Endodermal cell (in vitro differentiated cells): ENCODE measurements at regions not wholly inside any gene's neighbourhood (a gene's known extent, or its start where the extent isn't known, plus 50 kb on each side); places are given as distances from the start of the nearest gene placed in this dataset.

Experiments
- DNase-seq: peaks from one replicate; pipeline ENCODE4 v3.0.0-alpha.2; 2017
- H3K27ac ChIP-seq: 2 replicates; pipeline ENCODE4 v1.5.1; 2013; ENCODE audit warnings: mild to moderate bottlenecking, low read depth, low read length, moderate library complexity
- H3K27me3 ChIP-seq: 2 replicates; pipeline ENCODE4 v1.6.1; 2013; ENCODE audit warnings: mild to moderate bottlenecking, low read length, moderate library complexity; ENCODE audit not compliant: insufficient read depth, control insufficient read depth, poor library complexity, severe bottlenecking
- H3K36me3 ChIP-seq: 2 replicates; pipeline ENCODE4 v1.7.0; 2013; ENCODE audit warnings: mild to moderate bottlenecking, low read length, moderate library complexity; ENCODE audit not compliant: control insufficient read depth, insufficient read depth
- H3K4me1 ChIP-seq: one replicate; pipeline ENCODE4 v1.7.0; 2013; ENCODE audit warnings: low read length; ENCODE audit not compliant: control insufficient read depth, insufficient read depth
- H3K4me3 ChIP-seq: 2 replicates; pipeline ENCODE4 v1.5.1; 2013; ENCODE audit warnings: mild to moderate bottlenecking, low read length, moderate library complexity
- H3K9ac ChIP-seq: 2 replicates; pipeline ENCODE4 v1.6.1; 2013; ENCODE audit warnings: mild to moderate bottlenecking, low read length, moderate library complexity; ENCODE audit not compliant: poor library complexity, severe bottlenecking; ENCODE audit errors: extremely low read depth
- H3K9me3 ChIP-seq: 2 replicates; pipeline ENCODE4 v1.6.1; 2013; ENCODE audit warnings: mild to moderate bottlenecking, low read length, moderate library complexity; ENCODE audit not compliant: control insufficient read depth
- H3K27ac Mint-ChIP-seq: 2 replicates; pipeline ENCODE4 v1.8.0; 2020; ENCODE audit warnings: mixed read lengths
- H3K27me3 Mint-ChIP-seq: 2 replicates; pipeline ENCODE4 v1.8.0; 2021; ENCODE audit warnings: mild to moderate bottlenecking, mixed read lengths; ENCODE audit not compliant: insufficient read depth
- H3K36me3 Mint-ChIP-seq: 2 replicates; pipeline ENCODE4 v1.8.0; 2020; ENCODE audit warnings: low read depth, mixed read lengths
- H3K4me1 Mint-ChIP-seq: 2 replicates; pipeline ENCODE4 v1.8.0; 2020; ENCODE audit warnings: mixed read lengths
- H3K4me3 Mint-ChIP-seq: 2 replicates; pipeline ENCODE4 v1.8.0; 2020; ENCODE audit warnings: mild to moderate bottlenecking, moderate library complexity, mixed read lengths
- H3K9me3 Mint-ChIP-seq: 2 replicates; pipeline ENCODE4 v1.8.0; 2020; ENCODE audit warnings: mild to moderate bottlenecking, mixed read lengths
- CTCF ChIP-seq: fragments of 200-600 bp; sonication (generic); conservative IDR thresholded peaks from 2 replicates; pipeline ENCODE4 v1.5.0; 2021; ENCODE audit warnings: antibody characterized with exemption, mild to moderate bottlenecking
- WGBS, 2 experiments: methylation state at CpG; one replicate each; pipeline versions ENCODE4 v1.1.5 to v1.1.7; 2013; ENCODE audit warnings: missing lambda C conversion rate in 2 of 2, mixed read lengths in 1 of 2; ENCODE audit not compliant: insufficient coverage in 1 of 2, insufficient read length in 1 of 2; 5-methylcytosine and 5-hydroxymethylcytosine counted together

DNA sequence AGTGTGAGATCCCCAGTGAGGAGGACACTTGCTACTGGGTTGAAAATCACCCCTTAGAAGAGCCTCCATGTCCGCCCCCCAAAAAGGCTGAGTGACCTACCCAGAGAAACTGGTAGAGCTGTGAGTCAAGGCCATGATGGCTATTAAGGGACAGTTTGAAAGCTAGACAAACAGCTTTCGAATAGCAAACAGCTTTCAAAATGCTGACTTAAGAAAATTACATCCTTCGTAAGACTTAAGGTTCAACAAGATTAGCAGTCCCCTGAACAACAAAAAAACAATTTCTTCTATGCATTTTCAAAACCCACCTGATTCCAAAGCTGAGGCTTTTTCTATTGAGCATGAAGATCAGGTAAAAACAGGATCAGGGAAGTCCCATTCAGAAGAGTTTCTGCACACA is 269.7 kb upstream of the SOX2 start:
- Mint-ChIP-seq H3K9me3 (no peaks in the 10 kb centered on the region), H3K4me3 (no peak overlapping the region), H3K27me3 (no peaks in the 10 kb centered on the region), H3K36me3 (no peaks in the 10 kb centered on the region), H3K4me1 (peaks cover 4% of the 10 kb centered on the region), H3K27ac (no peak overlapping the region)
- no peak for DNase-seq
- H3K9ac ChIP-seq, result no peak overlapping the region
- H3K27me3 ChIP-seq, result no peaks in the 10 kb centered on the region
- no peak for TF ChIP-seq CTCF
- H3K4me3 ChIP-seq, result no peak overlapping the region
- WGBS, 2 experiments, result 86 to 96% methylated on average over 1 to 3 of the region's 3 CpGs
- no peaks in the 10 kb centered on the region for H3K36me3 ChIP-seq
- no peaks in the 10 kb centered on the region for H3K4me1 ChIP-seq
- no peak overlapping the region for H3K27ac ChIP-seq
- no peaks in the 10 kb centered on the region for H3K9me3 ChIP-seq

GRCh38 chr3:181432992-181433391 is 278.7 kb upstream of the SOX2 start:
- no peaks in the 10 kb centered on the region for H3K36me3 ChIP-seq
- no peak overlapping the region for H3K27ac ChIP-seq
- no peaks in the 10 kb centered on the region for H3K27me3 ChIP-seq
- H3K4me1 Mint-ChIP-seq, result peaks cover 9% of the 10 kb centered on the region
- 89 to 97% methylated on average over 4 of the region's 4 CpGs for WGBS, 2 experiments
- H3K27me3 Mint-ChIP-seq, result no peaks in the 10 kb centered on the region
- no peak for DNase-seq
- no peak for TF ChIP-seq CTCF
- H3K4me3 ChIP-seq, result no peak overlapping the region
- H3K9ac ChIP-seq, result no peak overlapping the region
- no peak overlapping the region for H3K4me3 Mint-ChIP-seq
- no peaks in the 10 kb centered on the region for H3K9me3 Mint-ChIP-seq
- no peaks in the 10 kb centered on the region for H3K4me1 ChIP-seq
- no peak overlapping the region for H3K27ac Mint-ChIP-seq
- H3K36me3 Mint-ChIP-seq, result no peaks in the 10 kb centered on the region
- H3K9me3 ChIP-seq, result no peaks in the 10 kb centered on the region

DNA sequence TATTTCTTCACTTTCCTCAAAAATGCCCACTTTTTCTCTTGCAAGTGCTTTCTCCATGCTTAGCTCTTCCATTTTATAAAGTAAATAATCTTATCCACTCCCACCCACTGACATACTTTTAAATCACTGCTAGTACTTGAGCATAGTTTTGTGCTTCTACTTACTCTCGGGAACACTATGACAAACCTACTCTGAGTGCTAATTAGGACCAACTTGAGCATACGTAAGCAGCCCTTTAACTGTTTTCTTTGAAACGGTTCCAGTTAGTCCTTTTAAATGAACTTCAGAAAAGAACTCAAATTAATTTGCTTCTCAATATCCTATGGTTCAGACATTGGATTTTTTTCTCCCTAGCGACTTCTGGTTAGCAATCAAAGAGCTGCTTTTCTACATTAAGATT is 280.0 kb upstream of the SOX2 start:
- H3K4me1 Mint-ChIP-seq, result peaks cover 9% of the 10 kb centered on the region
- no peaks in the 10 kb centered on the region for H3K27me3 Mint-ChIP-seq
- Histone ChIP-seq H3K9ac (no peak overlapping the region), H3K4me3 (no peak overlapping the region), H3K9me3 (no peaks in the 10 kb centered on the region), H3K27me3 (no peaks in the 10 kb centered on the region), H3K4me1 (no peaks in the 10 kb centered on the region), H3K36me3 (no peaks in the 10 kb centered on the region), H3K27ac (no peak overlapping the region)
- DNase-seq, result no peak
- H3K36me3 Mint-ChIP-seq, result no peaks in the 10 kb centered on the region
- H3K9me3 Mint-ChIP-seq, result no peaks in the 10 kb centered on the region
- H3K4me3 Mint-ChIP-seq, result no peak overlapping the region
- WGBS, 2 experiments, result 91 to 96% methylated on average over 4 of the region's 4 CpGs
- H3K27ac Mint-ChIP-seq, result no peak overlapping the region
- no peak for TF ChIP-seq CTCF
